Stomach (tissue), 8 donors: ENCODE measurements at regions not wholly inside any gene's neighbourhood (a gene's known extent, or its start where the extent isn't known, plus 50 kb on each side); places are given as distances from the start of the nearest gene placed in this dataset.
A peak's percentile ranks its signal among the peaks of the same experiment; 100 is the strongest.

Source experiments
- DNase-seq, 2 donors: peaks; one replicate each; pipeline versions ENCODE4 v3.0.0 to v3.0.0-alpha.2; 2013 to 2019
- H3K27ac ChIP-seq, 5 donors: fragments of 200-600 bp in 4 of 5; sonication (generic) in 4 of 5; one replicate each; pipeline ENCODE4 v1.5.1; 2013 to 2019; ENCODE audit warnings: mild to moderate bottlenecking in 1 of 5, moderate library complexity in 1 of 5
- H3K27me3 ChIP-seq, 3 donors: fragments of 200-600 bp; sonication (generic); one replicate each; pipeline ENCODE4 v1.5.1; 2017 to 2019; ENCODE audit warnings: mixed run types in 1 of 3
- H3K36me3 ChIP-seq, 4 donors: fragments of 200-600 bp; sonication (generic); 1 replicate in 3 of 4; 2 replicates in 1 of 4; pipeline ENCODE4 v1.5.1; 2016 to 2019
- H3K4me1 ChIP-seq, 4 donors: fragments of 200-600 bp; sonication (generic); one replicate each; pipeline ENCODE4 v1.5.1; 2016 to 2019
- H3K4me3 ChIP-seq, 4 donors: fragments of 200-600 bp; sonication (generic) in 3 of 4; one replicate each; pipeline ENCODE4 v1.5.1; 2016 to 2019; ENCODE audit warnings: mild to moderate bottlenecking in 1 of 4
- H3K9me3 ChIP-seq, 4 donors: fragments of 200-600 bp; sonication (generic); one replicate each; pipeline ENCODE4 v1.5.1; 2016 to 2019
- EP300 ChIP-seq: sonication (generic); formaldehyde crosslinking; IDR thresholded peaks from one replicate; pipeline ENCODE4 v1.6.1; 2017; ENCODE audit warnings: antibody characterized with exemption
- POLR2A ChIP-seq, 4 donors: fragments of 450-650 bp; IDR thresholded peaks; one replicate each; pipeline ENCODE4 v1.6.1; 2016; ENCODE audit warnings: antibody characterized with exemption in 4 of 4, control low read depth in 2 of 4, mild to moderate bottlenecking in 1 of 4, moderate library complexity in 1 of 4
- POLR2AphosphoS5 ChIP-seq, 3 donors: sonication (generic); formaldehyde crosslinking; IDR thresholded peaks; one replicate each; pipeline ENCODE4 v1.6.1; 2016; ENCODE audit warnings: antibody characterized with exemption in 3 of 3
- WGBS, 5 donors: extraction: QIAGEN DNeasy Blood & Tissue Kit in 3 of 5; methylation state at CpG; one replicate each; pipeline versions ENCODE4 v1.1.5 to v1.1.7; 2013 to 2018; 5-methylcytosine and 5-hydroxymethylcytosine counted together
- intact Hi-C: fragments of 100-400 bp; cut with DNase I; formaldehyde crosslinking; loops from one replicate; pipeline ENCODE4 v1.15.1; 2023; ENCODE audit warnings: low total_unique reads
- TF ChIP-seq, protein P1 (sequence below), 7 experiments: fragments of 450-650 bp in 4 of 7; fragments of 200-600 bp in 3 of 7; sonication (generic) in 3 of 7; IDR thresholded peaks; one replicate each; pipeline ENCODE4 v1.5.1; 2016 to 2019; ENCODE audit warnings: antibody characterized with exemption in 7 of 7, control low read depth in 2 of 7, mild to moderate bottlenecking in 1 of 7
- donor health status: healthy with polysubstance abuse.
- donor health status: Bipolar disorder and iron deficiency.
- donor health status: healthy.

DNA sequence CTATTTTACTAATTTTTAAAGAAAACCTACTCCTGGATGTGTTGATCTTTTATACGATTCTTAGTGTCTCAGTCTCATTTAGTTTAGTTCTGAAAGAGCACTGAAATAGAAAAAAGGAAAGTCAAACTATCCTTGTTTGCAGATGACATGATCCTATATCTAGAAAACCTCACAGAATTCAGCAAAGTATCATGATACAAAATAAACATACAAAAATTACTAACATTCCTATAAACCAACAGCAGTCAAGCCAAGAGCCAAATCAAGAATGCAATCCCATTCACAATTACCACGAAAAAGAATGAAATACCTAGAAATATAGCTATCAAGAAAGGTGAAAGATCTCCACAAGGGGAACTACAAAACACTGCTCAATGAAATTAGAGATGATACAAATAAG, 225.8 kb upstream of the CDH18 start:
- intact Hi-C loops = no loop called here
- DNase-seq = no peak
- Histone ChIP-seq H3K27me3 (no peaks in the 10 kb centered on the region), H3K4me3 (no peak overlapping the region), H3K9me3 (no peaks in the 10 kb centered on the region), H3K27ac (no peak overlapping the region), H3K4me1 (no peaks in the 10 kb centered on the region), H3K36me3 (no peaks in the 10 kb centered on the region)
- WGBS, 5 donors = 80 to 89% (median 87%) methylated on average over 2 of the region's 2 CpGs
- no peak for TF ChIP-seq POLR2A (IDR thresholded peaks at IDR 0.05)

DNA sequence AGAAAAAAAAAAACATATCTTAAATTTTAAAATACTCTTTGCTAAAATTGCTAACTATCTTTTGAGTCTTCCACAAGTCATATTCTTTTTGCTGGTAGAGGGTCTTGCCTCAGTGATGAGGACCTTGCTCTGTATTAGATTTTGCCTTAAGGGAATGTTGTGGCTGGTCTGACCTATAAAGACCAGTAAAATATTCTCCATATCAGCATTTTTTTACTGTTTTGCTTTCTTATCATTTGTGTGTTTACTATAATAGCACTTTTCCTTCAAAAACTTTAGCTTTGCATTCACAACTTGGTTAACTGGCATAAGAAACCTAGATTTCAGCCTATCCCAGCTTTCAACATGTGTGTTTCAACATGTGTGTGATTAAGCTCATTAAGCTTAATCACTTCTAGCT, 224.7 kb upstream of the CDH18 start:
- Histone ChIP-seq H3K9me3 (no peaks in the 10 kb centered on the region), H3K27ac (no peak overlapping the region), H3K4me1 (no peaks in the 10 kb centered on the region), H3K27me3 (no peaks in the 10 kb centered on the region), H3K4me3 (no peak overlapping the region), H3K36me3 (no peaks in the 10 kb centered on the region)
- no peak for TF ChIP-seq POLR2AphosphoS5 (IDR thresholded peaks at IDR 0.05)
- no peak for TF ChIP-seq POLR2A (IDR thresholded peaks at IDR 0.05)
- DNase-seq = no peak
- intact Hi-C loops = no loop called here

DNA sequence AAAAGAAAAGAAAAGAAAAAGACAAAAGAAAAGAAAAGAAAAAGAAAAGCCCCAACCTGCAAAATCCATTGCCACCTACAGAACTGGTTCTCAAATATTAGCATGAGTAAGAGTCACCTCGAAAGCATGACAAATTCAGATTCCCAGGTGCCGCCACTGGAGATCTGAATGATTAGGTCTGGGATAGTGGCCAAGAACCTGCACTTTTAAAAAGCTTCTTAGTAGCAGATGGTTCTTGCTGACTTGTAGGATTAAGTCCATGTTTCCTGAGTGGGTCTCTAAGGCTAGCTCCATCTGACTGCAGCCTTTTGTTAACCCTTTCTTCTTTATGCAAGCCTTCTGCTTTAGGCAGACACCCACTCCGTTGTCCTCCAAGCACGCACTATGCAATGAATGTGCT, 178.5 kb upstream of the CDH18 start:
- Histone ChIP-seq H3K9me3 (no peaks in the 10 kb centered on the region), H3K4me1 (no peaks in the 10 kb centered on the region), H3K27me3 (no peaks in the 10 kb centered on the region), H3K27ac (no peak overlapping the region), H3K36me3 (no peaks in the 10 kb centered on the region), H3K4me3 (no peak overlapping the region)
- TF ChIP-seq, protein P1, sequence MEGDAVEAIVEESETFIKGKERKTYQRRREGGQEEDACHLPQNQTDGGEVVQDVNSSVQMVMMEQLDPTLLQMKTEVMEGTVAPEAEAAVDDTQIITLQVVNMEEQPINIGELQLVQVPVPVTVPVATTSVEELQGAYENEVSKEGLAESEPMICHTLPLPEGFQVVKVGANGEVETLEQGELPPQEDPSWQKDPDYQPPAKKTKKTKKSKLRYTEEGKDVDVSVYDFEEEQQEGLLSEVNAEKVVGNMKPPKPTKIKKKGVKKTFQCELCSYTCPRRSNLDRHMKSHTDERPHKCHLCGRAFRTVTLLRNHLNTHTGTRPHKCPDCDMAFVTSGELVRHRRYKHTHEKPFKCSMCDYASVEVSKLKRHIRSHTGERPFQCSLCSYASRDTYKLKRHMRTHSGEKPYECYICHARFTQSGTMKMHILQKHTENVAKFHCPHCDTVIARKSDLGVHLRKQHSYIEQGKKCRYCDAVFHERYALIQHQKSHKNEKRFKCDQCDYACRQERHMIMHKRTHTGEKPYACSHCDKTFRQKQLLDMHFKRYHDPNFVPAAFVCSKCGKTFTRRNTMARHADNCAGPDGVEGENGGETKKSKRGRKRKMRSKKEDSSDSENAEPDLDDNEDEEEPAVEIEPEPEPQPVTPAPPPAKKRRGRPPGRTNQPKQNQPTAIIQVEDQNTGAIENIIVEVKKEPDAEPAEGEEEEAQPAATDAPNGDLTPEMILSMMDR (IDR thresholded peaks at IDR 0.05) = no peak
- TF ChIP-seq POLR2AphosphoS5 (IDR thresholded peaks at IDR 0.05) (no peak), POLR2A (IDR thresholded peaks at IDR 0.05) (no peak), EP300 (no peak)
- 47 to 66% (median 59%) methylated on average over 4 of the region's 4 CpGs for WGBS, 5 donors
- intact Hi-C loops = no loop called here
- DNase-seq = peak in 1 of 2 donors; percentile 2

DNA sequence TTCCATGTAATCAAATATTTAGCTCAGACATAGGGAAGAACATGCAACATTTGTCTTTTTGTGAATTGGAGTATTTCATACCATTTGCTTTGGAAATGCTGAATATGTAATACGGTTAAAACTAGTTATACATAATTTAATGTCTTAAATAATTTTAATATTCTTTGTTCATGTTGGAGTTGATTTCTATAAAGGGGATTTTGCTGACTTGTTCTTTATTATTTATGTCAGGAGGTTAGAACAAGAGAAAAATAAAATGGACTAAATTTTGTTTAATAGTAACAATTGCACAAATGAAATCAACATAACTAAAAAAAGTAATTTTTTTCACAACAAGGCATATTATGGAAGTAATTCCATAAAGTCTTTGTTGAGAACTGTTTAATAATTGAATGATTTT, 170.0 kb upstream of the CDH18 start:
- no peak for TF ChIP-seq POLR2AphosphoS5 (IDR thresholded peaks at IDR 0.05)
- TF ChIP-seq, protein P1 (IDR thresholded peaks at IDR 0.05) = no peak
- no peak for TF ChIP-seq EP300
- TF ChIP-seq POLR2A (IDR thresholded peaks at IDR 0.05) = no peak
- H3K36me3 ChIP-seq = no peaks in the 10 kb centered on the region
- no peak overlapping the region for H3K4me3 ChIP-seq
- intact Hi-C loops = no loop called here
- 58 to 100% (median 98%) methylated on average over 1 of the region's 1 CpG for WGBS, 5 donors
- no peaks in the 10 kb centered on the region for H3K4me1 ChIP-seq
- peaks cover 0 to 7% (median 3%) of the 10 kb centered on the region in 4 donors for H3K9me3 ChIP-seq
- H3K27me3 ChIP-seq = no peaks in the 10 kb centered on the region
- no peak overlapping the region for H3K27ac ChIP-seq
- no peak for DNase-seq

DNA sequence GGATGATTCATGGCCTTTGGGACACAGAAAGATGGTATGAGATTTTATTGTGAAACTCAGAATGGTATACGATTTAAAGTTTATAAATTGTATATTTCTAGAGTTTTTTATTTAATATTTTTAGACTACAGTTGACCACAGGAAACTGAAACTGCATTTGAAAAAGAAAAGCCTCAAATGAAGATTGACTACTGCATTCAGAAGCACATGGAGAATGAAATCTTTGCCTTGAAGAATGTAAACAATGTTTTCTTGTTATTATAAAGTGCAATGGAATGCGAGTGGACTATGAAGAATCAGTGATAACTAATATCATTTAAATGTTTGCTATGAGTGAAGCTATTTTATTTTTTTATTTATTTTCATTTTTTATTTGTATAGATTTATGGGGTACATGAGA, 169.1 kb upstream of the CDH18 start:
- intact Hi-C loops = no loop called here
- no peaks in the 10 kb centered on the region for H3K36me3 ChIP-seq
- 48 to 62% (median 54%) methylated on average over 2 of the region's 2 CpGs for WGBS, 5 donors
- H3K27ac ChIP-seq = no peak overlapping the region
- H3K9me3 ChIP-seq = peaks cover 0 to 9% (median 3%) of the 10 kb centered on the region in 4 donors
- no peaks in the 10 kb centered on the region for H3K27me3 ChIP-seq
- H3K4me3 ChIP-seq = no peak overlapping the region
- TF ChIP-seq POLR2AphosphoS5 (IDR thresholded peaks at IDR 0.05) = no peak
- TF ChIP-seq, protein P1 (IDR thresholded peaks at IDR 0.05) = no peak
- no peak for TF ChIP-seq POLR2A (IDR thresholded peaks at IDR 0.05)
- no peak for TF ChIP-seq EP300
- DNase-seq = no peak
- H3K4me1 ChIP-seq = no peaks in the 10 kb centered on the region
